GM12873 (cell line): ENCODE measurements at regions not wholly inside any gene's neighbourhood (a gene's known extent, or its start where the extent isn't known, plus 50 kb on each side); places are given as distances from the start of the nearest gene placed in this dataset.

Experiments used
- TF ChIP-seq, protein P1 (sequence below): IDR thresholded peaks from 2 replicates; pipeline ENCODE4 v1.5.1; 2012; ENCODE audit warnings: low read depth, mild to moderate bottlenecking, moderate library complexity, low read length, control low read depth; ENCODE audit not compliant: insufficient read depth; ENCODE audit errors: missing control alignments

DNA sequence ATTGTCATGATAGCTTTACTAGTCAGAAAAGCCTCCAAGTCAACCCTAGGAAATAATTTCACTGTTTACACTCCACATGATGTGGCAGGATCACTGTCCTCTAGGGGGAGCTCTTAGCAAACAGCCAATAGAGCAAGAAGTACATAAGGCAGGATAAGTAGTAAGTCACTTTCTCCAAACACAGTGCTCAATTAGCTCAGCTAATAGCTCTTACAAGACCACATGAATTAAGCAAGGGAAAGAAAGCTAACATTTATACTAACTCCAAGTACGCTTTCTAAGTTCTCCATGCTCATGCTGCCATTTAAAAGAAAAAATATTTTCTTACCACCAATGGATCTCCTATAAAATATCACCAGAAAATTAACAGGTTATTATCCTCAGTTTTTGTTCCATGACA lies 66.9 kb upstream of the LRIF1 start:
- TF ChIP-seq, protein P1, sequence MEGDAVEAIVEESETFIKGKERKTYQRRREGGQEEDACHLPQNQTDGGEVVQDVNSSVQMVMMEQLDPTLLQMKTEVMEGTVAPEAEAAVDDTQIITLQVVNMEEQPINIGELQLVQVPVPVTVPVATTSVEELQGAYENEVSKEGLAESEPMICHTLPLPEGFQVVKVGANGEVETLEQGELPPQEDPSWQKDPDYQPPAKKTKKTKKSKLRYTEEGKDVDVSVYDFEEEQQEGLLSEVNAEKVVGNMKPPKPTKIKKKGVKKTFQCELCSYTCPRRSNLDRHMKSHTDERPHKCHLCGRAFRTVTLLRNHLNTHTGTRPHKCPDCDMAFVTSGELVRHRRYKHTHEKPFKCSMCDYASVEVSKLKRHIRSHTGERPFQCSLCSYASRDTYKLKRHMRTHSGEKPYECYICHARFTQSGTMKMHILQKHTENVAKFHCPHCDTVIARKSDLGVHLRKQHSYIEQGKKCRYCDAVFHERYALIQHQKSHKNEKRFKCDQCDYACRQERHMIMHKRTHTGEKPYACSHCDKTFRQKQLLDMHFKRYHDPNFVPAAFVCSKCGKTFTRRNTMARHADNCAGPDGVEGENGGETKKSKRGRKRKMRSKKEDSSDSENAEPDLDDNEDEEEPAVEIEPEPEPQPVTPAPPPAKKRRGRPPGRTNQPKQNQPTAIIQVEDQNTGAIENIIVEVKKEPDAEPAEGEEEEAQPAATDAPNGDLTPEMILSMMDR: peak; percentile 89

- TF ChIP-seq, protein P1: no peak
Observed at GRCh38 chr1:111025109-111025508, 61.4 kb upstream of the LRIF1 start.

DNA sequence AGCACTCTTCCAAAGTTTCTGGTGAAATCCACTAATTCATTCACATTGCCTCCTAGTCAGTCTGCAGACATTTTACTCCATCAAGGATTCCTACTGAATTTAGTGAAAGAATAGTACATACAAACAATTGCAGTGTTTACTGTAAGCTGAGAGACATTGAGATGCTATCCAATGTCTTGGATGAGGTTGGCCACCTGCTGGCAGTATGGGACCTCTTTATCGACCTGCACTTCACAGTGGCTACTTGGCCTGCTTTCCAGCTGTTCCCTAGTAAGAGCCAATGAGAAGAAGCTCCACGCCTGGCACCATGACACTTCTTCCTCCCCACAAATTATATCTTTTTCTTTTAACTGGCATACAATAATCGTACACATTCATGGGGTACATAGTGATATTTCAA lies 51.5 kb upstream of the LRIF1 start:
- TF ChIP-seq, protein P1: peak; percentile 27
